HFF-Myc (cell line): ENCODE measurements at regions not wholly inside any gene's neighbourhood (a gene's known extent, or its start where the extent isn't known, plus 50 kb on each side); places are given as distances from the start of the nearest gene placed in this dataset.

Experiments
- DNase-seq: peaks from one replicate; pipeline ENCODE4 v3.0.0-alpha.2; 2011; ENCODE audit warnings: low read depth; ENCODE audit errors: extremely low read depth
- H3K4me3 ChIP-seq: replicated peaks from 2 replicates; pipeline ENCODE4 v1.5.1; 2011; ENCODE audit warnings: low read depth, mild to moderate bottlenecking, control low read depth, low read length
- CTCF ChIP-seq: IDR thresholded peaks from 2 replicates; pipeline ENCODE4 v1.5.1; 2012; ENCODE audit warnings: mild to moderate bottlenecking, low read depth, low read length, control low read depth; ENCODE audit errors: missing control alignments

DNA sequence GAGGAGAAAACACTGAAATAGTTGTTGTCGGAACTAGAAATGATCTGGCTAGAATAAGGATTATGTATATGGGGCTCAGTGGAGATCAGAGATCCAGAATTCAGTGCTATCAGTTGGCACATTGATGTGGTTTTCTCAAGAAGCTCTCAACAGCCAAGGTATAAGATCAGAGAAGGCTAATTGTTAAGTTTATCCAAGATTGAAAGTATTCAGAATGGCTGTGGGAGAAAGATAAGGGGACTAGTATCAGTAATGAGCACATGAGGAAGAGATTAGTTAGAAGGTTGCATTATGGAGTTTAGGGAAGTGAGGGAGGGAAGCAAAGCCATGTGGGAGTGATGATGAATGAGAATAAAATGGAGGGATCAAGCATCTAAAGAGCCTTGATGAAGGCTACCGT, 128.1 kb upstream of the MIS18BP1 start:
- TF ChIP-seq CTCF: no peak
- no peak for DNase-seq
- no peak overlapping the region for H3K4me3 ChIP-seq

- DNase-seq: no peak
- no peak for TF ChIP-seq CTCF
- H3K4me3 ChIP-seq: no peak overlapping the region
Measured at GRCh38 chr14:45377166-45377565, 124.2 kb upstream of the MIS18BP1 start.

GRCh38 chr14:45373877-45374276, 120.9 kb upstream of the MIS18BP1 start:
- H3K4me3 ChIP-seq: no peak overlapping the region
- no peak for TF ChIP-seq CTCF
- no peak for DNase-seq

DNA sequence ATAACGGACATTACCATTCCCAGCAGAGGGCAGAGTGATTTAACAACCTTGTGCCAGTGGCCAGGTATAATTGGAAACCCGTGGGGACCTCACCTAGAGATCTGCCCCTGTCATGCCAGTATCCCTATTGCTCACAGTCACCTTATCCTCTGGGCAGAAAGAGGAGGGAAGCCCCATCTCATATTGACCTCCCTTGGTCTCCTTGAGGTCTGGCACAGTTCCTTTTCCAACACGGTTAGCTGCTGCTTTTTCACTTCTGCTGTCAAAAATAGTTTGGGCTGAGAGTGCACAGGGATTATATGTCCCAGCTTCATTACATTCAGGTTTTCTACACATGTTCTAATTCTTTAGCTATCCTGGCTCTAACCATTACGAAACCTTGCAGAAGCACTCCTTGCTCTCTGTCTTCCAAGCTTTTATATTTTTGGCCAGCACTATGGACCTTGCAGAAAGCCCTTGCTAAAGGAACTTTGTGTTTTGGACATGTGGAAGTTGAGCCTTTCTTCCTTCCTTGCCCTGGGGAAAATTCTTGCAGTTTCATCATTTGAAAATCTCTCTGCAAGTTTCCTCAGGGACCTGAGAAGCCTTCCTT, 111.7 kb upstream of the MIS18BP1 start:
- no peak for DNase-seq
- no peak overlapping the region for H3K4me3 ChIP-seq
- TF ChIP-seq CTCF: no peak

GRCh38 chr14:45362505-45362904, 109.5 kb upstream of the MIS18BP1 start:
- DNase-seq: no peak
- no peak overlapping the region for H3K4me3 ChIP-seq
- no peak for TF ChIP-seq CTCF

GRCh38 chr14:45361727-45362126, 108.7 kb upstream of the MIS18BP1 start:
- TF ChIP-seq CTCF: no peak
- DNase-seq: no peak
- H3K4me3 ChIP-seq: no peak overlapping the region

DNA sequence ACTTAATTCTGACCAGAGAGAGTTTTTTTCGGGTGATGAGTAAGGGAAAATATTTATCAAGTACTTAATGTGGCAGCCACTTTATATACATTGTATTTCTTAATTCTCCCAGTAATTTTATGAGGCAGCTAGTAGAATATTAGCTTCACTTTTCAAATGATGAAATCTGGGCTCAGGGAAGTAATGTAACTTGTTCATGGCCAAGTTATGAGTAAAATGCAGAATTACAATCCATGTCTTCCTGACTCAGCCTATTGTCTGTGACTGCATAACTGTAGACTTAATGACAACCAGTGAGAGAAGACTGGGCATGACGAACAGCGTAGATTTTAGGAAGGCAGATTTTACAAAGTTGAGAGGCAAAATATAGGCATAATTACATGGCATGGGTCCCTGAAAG, 106.7 kb upstream of the MIS18BP1 start:
- H3K4me3 ChIP-seq: no peak overlapping the region
- no peak for TF ChIP-seq CTCF
- no peak for DNase-seq
